ENCODE measurements at regions not wholly inside any gene's neighbourhood (a gene's known extent, or its start where the extent isn't known, plus 50 kb on each side); places are given as distances from the start of the nearest gene placed in this dataset.

DNA sequence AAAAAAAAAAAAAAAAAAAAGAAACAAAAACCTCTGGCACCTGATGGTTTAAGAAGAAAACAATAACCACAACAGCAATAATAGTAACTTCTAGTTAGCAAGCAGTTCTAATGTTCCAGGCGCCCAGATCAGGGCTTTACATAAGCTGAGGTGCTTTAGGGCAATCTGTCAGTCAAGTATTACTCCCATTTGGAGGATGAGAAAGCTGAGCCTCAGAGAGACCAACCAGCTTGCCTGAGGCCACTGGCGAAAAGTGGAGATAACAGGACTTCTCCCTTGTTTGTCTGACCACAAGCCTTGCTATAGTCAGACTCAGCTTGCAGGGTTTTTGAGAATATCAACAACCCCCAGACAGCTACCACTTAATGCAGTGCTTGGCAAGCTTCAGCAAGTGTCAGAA is 83.5 kb upstream of the BOD1 start:
- TF ChIP-seq, protein P1, sequence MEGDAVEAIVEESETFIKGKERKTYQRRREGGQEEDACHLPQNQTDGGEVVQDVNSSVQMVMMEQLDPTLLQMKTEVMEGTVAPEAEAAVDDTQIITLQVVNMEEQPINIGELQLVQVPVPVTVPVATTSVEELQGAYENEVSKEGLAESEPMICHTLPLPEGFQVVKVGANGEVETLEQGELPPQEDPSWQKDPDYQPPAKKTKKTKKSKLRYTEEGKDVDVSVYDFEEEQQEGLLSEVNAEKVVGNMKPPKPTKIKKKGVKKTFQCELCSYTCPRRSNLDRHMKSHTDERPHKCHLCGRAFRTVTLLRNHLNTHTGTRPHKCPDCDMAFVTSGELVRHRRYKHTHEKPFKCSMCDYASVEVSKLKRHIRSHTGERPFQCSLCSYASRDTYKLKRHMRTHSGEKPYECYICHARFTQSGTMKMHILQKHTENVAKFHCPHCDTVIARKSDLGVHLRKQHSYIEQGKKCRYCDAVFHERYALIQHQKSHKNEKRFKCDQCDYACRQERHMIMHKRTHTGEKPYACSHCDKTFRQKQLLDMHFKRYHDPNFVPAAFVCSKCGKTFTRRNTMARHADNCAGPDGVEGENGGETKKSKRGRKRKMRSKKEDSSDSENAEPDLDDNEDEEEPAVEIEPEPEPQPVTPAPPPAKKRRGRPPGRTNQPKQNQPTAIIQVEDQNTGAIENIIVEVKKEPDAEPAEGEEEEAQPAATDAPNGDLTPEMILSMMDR (IDR thresholded peaks at IDR 0.05): no peak
- TF ChIP-seq POLR2AphosphoS5 (IDR thresholded peaks at IDR 0.05) (no peak), EP300 (IDR thresholded peaks at IDR 0.05) (no peak), POLR2A (IDR thresholded peaks at IDR 0.05) (no peak)
